ENCODE measurements at regions not wholly inside any gene's neighbourhood (a gene's known extent, or its start where the extent isn't known, plus 50 kb on each side); places are given as distances from the start of the nearest gene placed in this dataset.
"Not testable (repeated sequence)": the region's sequence is repeated elsewhere in the genome, so short reads cannot be mapped to it uniquely, and the experiment has no call there.

- DNase-seq = no peak
Measured at GRCh38 chr2:128605421-128605820, 286.8 kb upstream of the HS6ST1 start.

GRCh38 chr2:128605931-128606330 lies 287.3 kb upstream of the HS6ST1 start:
- no peak for DNase-seq

GRCh38 chr2:128606837-128607236 lies 288.2 kb upstream of the HS6ST1 start:
- no peak for DNase-seq

- DNase-seq = no peak
Measured at GRCh38 chr2:128607440-128607839, 288.8 kb upstream of the HS6ST1 start.

- DNase-seq = no peak
Measured at GRCh38 chr2:128607911-128608506, 289.3 kb upstream of the HS6ST1 start.

GRCh38 chr2:128608921-128609880 lies 290.5 kb upstream of the HS6ST1 start:
- DNase-seq = no peak

DNA sequence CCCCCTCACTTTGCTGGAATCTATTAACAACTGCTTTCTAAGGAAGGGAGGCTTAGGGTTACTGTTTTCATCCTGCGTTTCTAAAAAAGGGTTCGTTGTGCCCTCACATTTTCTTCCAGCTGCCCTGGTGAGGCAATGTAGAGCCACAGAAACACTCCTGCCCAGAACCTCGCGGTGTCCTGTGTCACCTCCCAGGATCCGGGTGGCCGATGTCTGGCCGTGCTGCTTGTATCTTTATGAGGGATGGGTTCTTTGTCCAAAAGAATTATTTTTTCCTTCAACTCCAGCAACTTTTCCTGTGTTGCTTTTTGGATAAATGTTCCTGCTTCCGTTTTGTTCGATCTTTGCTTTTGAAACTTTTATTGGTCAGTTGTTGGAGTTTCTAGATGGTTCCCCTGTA lies 291.8 kb upstream of the HS6ST1 start:
- no peak for DNase-seq

GRCh38 chr2:128611421-128612320 lies 293.0 kb upstream of the HS6ST1 start:
- no peak for DNase-seq

DNA sequence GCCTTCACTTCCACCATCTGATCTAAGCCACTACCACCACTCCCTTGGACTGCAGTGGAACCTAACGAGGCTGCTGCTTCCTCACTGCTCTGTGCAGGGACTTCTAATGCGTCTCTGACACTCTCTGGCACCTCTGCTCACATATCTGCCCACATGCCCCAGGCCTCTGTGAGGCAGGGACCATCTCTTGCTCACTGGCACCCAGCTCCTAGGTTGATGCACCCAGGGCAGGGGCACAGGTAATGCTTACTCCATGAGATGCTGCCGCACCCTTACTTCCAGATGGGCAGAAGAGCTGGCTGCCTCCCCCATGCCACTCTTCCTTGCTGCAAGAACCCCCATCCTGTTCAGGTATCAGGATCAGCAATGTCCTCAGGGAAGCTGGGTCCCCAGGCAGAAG lies 294.0 kb upstream of the HS6ST1 start:
- DNase-seq = no peak

DNA sequence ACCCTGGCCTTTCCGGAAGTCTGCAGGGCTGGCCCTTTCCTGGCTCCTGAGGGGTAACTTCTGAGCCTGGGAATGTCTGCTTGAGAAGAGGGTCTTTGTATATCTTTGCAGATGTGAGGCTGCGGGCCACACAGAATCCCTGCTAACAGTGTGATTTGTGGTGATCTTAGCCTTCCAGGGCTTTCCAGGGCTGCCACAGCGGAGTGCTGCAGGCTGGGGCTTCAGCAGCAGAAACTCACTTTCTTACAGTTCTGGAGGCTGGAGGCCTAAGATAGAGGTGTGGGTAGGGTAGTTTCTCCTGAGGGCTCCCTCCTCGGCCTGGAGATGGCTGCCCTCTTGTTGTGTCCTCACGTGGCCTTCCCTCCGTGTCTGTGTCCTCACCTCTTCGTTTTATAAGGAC lies 294.7 kb upstream of the HS6ST1 start:
- DNase-seq = no peak

GRCh38 chr2:128613876-128614275 lies 295.2 kb upstream of the HS6ST1 start:
- no peak for DNase-seq

DNA sequence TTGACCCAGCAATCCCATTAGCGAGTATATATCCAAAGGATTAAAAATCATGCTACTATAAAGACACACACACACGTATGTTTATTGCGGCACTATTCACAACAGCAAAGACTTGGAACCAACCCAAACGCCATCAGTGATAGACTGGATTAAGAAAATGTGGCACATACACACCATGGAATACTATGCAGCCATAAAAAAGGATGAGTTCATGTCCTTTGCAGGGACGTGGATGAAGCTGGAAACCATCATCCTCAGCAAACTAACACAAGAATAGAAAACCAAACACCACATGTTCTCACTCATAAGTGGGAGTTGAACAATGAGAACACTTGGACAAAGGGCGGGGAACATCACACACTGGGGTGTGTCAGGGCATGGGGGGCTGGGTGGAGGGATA lies 296.2 kb upstream of the HS6ST1 start:
- not testable (repeated sequence) for DNase-seq

- no peak for DNase-seq
Measured at GRCh38 chr2:128615571-128615970, 296.9 kb upstream of the HS6ST1 start.

GRCh38 chr2:128617029-128617590 lies 298.4 kb upstream of the HS6ST1 start:
- DNase-seq = no peak

- no peak for DNase-seq
Measured at GRCh38 chr2:128617661-128618060, 299.0 kb upstream of the HS6ST1 start.

GRCh38 chr2:128618642-128619041 lies 300.0 kb upstream of the HS6ST1 start:
- no peak for DNase-seq

DNA sequence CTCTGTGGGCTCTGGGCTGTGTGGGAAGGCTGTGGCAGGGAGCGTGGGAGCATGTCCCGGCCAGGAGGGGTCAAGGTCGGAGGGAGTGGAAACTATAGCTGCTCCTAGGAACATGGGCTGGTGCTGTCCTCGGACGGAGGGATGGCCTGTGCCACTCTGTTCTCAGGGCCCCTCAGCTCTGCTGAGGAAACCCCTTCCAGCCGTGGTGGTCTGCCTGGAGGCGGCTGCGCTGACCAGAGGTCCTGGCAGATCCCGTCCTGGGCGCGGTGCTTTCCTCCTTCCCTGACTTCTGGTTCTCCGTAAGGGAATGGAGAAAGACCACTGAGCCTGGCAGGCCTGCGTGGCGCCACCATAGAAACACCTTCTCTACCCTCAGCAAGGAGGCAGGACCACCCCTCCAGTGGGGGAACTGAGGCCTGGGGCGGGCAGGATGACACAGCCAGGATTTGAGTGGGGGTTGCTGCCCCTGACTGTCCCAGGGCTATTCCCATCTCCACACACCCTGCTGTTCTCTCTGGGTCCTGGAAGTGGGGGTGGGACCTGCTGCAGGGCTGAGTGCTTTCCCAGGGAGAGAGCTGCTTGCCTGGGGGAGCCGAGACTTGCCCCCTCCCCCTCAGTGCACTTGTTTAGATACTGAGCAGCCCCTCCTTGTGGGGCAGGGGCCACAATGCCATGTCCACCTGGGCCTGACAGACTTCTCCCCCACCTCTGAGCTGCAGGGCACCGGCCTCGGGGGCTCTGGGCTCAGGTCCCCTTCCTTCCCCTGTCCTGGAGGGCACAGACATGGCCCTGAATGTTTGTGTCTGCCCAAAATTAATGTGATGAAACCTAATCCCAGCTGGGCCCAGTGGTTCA lies 301.0 kb upstream of the HS6ST1 start:
- no peak for DNase-seq

- DNase-seq = no peak
Measured at GRCh38 chr2:128621074-128621473, 302.4 kb upstream of the HS6ST1 start.

DNA sequence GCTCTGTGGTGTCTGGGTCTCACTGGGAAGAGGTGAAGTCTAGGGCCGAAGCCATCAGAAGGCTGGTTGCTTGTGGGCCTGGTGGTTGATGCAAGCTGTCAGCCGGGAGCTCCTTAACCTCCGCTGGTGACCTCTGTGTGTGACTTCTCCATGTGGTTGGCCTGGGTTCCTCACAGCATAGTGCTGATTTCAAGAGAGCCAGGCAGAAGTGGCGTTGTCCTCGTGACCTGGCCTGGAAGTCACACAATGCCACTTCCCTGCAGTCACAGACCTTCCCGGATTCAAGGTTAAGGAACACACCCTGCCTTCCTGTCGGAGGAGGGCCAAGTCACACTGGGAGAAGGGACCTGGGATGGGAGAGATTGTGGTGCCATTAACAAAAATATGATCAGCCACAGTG lies 303.7 kb upstream of the HS6ST1 start:
- DNase-seq = no peak

DNA sequence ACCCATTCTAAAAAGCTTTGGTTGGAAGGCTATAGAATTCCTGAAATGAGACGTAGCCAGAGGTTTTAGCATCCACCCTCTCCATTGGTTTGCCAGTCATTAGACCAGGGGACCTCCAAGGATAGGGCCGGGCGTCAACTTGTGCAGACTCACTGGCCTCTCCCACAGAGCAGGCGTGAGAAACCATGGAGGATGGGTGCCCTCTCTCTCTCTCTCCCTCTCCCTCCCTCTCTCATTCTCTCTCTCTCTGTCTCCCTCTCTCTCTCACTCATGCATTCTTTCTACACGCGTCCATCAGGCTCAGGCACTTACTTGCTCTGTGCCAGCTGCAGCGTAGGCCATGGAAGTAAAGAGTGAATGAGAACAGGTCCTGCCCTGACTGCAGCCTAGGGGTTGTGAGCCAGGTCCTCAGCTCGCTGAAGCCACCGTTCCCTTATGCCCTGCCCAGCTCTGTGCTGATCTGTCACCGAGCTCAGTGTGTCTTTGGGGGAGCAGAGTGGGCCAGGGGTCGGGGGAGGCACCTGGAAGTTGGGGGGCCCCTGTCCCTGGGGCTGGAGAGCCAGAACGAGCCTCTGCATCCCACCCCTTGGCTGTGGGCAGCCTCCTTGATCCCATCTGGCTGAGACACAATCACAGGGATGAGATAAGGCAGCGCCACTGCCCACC lies 304.4 kb upstream of the HS6ST1 start:
- DNase-seq = no peak
